ENCODE measurements at regions not wholly inside any gene's neighbourhood (a gene's known extent, or its start where the extent isn't known, plus 50 kb on each side); places are given as distances from the start of the nearest gene placed in this dataset.

GRCh38 chr5:4083591-4084337 lies 488.1 kb downstream of the IRX1 start:
- no peak for TF ChIP-seq CTCF (tag by site-specific recombination; IDR thresholded peaks at IDR 0.05)
- TF ChIP-seq ZNF148 (tag by site-specific recombination; IDR thresholded peaks at IDR 0.05; ENCODE audit: borderline replicate concordance): no peak
- TF ChIP-seq WT1 (tag by site-specific recombination; IDR thresholded peaks at IDR 0.05): no peak
- no peak for TF ChIP-seq PBX3 (CRISPR knock-in tag; IDR thresholded peaks at IDR 0.05)
- no peak for TF ChIP-seq ZNF596 (tag by site-specific recombination; IDR thresholded peaks at IDR 0.05)
- TF ChIP-seq TCF7L2 (IDR thresholded peaks at IDR 0.05; ENCODE audit: borderline replicate concordance, low read depth, low read length): no peak
- no peak for TF ChIP-seq YY2 (tag by site-specific recombination; IDR thresholded peaks at IDR 0.05)
- TF ChIP-seq ZNF175 (tag by site-specific recombination; IDR thresholded peaks at IDR 0.05): no peak
- TF ChIP-seq ZFP41 (tag by site-specific recombination; IDR thresholded peaks at IDR 0.05; ENCODE audit: borderline replicate concordance): no peak
- no peak for TF ChIP-seq TSHZ1 (tag by site-specific recombination; IDR thresholded peaks at IDR 0.05; ENCODE audit: borderline replicate concordance)
